OCI-LY3 (cell line): ENCODE measurements at regions not wholly inside any gene's neighbourhood (a gene's known extent, or its start where the extent isn't known, plus 50 kb on each side); places are given as distances from the start of the nearest gene placed in this dataset.
"Not testable (repeated sequence)": the region's sequence is repeated elsewhere in the genome, so short reads cannot be mapped to it uniquely, and the experiment has no call there.

Source experiments
- CTCF ChIP-seq: fragments of 200-600, 300-600 bp; sonication (generic); IDR thresholded peaks from 2 replicates; pipeline ENCODE4 v1.5.1; 2014; ENCODE audit warnings: antibody characterized with exemption, low read length, low read depth
- EZH2phosphoT487 ChIP-seq: fragments of 200-600 bp; shearing (Covaris generic); IDR thresholded peaks from 2 replicates; pipeline ENCODE4 v1.6.1; 2018; ENCODE audit warnings: antibody characterized with exemption, mixed run types, low read depth

- not testable (repeated sequence) for TF ChIP-seq CTCF, EZH2phosphoT487
Observed at GRCh38 chr19:20371304-20371703, 194.3 kb downstream of the ZNF737 start.
